Caco-2 (cell line): ENCODE measurements at regions not wholly inside any gene's neighbourhood (a gene's known extent, or its start where the extent isn't known, plus 50 kb on each side); places are given as distances from the start of the nearest gene placed in this dataset.

ENCODE experiments used
- BruUV-seq: library from RNA; stranded (reverse); fragments of 400-500 nt; replicated peaks from 2 replicates; lab custom pipeline; 2021; lab: Mats Ljungman, UMichigan
- CTCF ChIA-PET: fragments of 300-600 bp; sonication (Branson Sonifier 250); formaldehyde crosslinking; loops from one replicate; lab custom pipeline; 2022; ENCODE audit warnings: antibody characterized with exemption; lab: Charles Lee
- POLR2A ChIA-PET: fragments of 300-600 bp; sonication (Branson Sonifier 250); formaldehyde crosslinking; loops from one replicate; lab custom pipeline; 2022; ENCODE audit warnings: antibody characterized with exemption; lab: Charles Lee
- DNase-seq, 2 experiments: peaks; one replicate each; pipeline versions ENCODE4 v3.0.0 to v3.0.0-alpha.2; 2020 to 2022
- H3K27me3 ChIP-seq: replicated peaks from 2 replicates; pipeline ENCODE4 v1.6.0; 2011; ENCODE audit warnings: low read length; ENCODE audit not compliant: control insufficient read depth, insufficient read depth
- H3K36me3 ChIP-seq: 2 replicates; pipeline ENCODE4 v1.5.1; 2011; ENCODE audit warnings: low read length; ENCODE audit not compliant: control insufficient read depth, insufficient read depth
- H3K4me1 ChIP-seq: fragments of 250-450 bp; sonication (Bioruptor Pico); 2 replicates; pipeline ENCODE4 v1.5.1; 2020; ENCODE audit warnings: mild to moderate bottlenecking
- H3K4me3 ChIP-seq: 2 replicates; pipeline ENCODE4 v1.5.1; 2011; ENCODE audit warnings: low read depth, mild to moderate bottlenecking, control low read depth, low read length
- H3K9me3 ChIP-seq: fragments of 250-450 bp; sonication (Bioruptor Pico); 2 replicates; pipeline ENCODE4 v1.5.1; 2020; ENCODE audit warnings: mild to moderate bottlenecking, moderate library complexity
- H3K27ac Mint-ChIP-seq: one replicate; pipeline ENCODE4 v1.8.0; 2022; ENCODE audit warnings: mixed read lengths; ENCODE audit not compliant: unreplicated experiment
- H3K27me3 Mint-ChIP-seq: one replicate; pipeline ENCODE4 v1.8.0; 2022; ENCODE audit warnings: mixed read lengths; ENCODE audit not compliant: insufficient read depth, unreplicated experiment
- H3K36me3 Mint-ChIP-seq: one replicate; pipeline ENCODE4 v1.8.0; 2022; ENCODE audit warnings: mild to moderate bottlenecking, mixed read lengths; ENCODE audit not compliant: insufficient read depth, unreplicated experiment
- H3K4me1 Mint-ChIP-seq: one replicate; pipeline ENCODE4 v1.8.0; 2022; ENCODE audit warnings: low read depth, mixed read lengths; ENCODE audit not compliant: unreplicated experiment
- H3K4me3 Mint-ChIP-seq: one replicate; pipeline ENCODE4 v1.8.0; 2022; ENCODE audit warnings: mild to moderate bottlenecking, moderate library complexity, mixed read lengths; ENCODE audit not compliant: unreplicated experiment
- H3K9me3 Mint-ChIP-seq: one replicate; pipeline ENCODE4 v1.8.0; 2022; ENCODE audit warnings: mixed read lengths; ENCODE audit not compliant: unreplicated experiment
- intact Hi-C: fragments of 100-400 bp; cut with micrococcal nuclease; formaldehyde crosslinking; loops from one replicate; pipeline ENCODE4 v1.10.0; 2022; ENCODE audit not compliant: unreplicated experiment
- TF ChIP-seq, protein P1 (sequence below), 2 experiments: fragments of 200-600 bp in 1 of 2; IDR thresholded peaks; 1 replicate in 1 of 2; 2 replicates in 1 of 2; pipeline versions ENCODE4 v1.5.1 to v1.8.0; 2011 to 2022; ENCODE audit warnings: antibody characterized with exemption in 1 of 2, control low read depth in 1 of 2, inconsistent platforms in 1 of 2, low read depth in 1 of 2, low read length in 1 of 2, mild to moderate bottlenecking in 1 of 2, moderate library complexity in 1 of 2; ENCODE audit not compliant: insufficient read depth in 1 of 2, severe bottlenecking in 1 of 2, unreplicated experiment in 1 of 2

DNA sequence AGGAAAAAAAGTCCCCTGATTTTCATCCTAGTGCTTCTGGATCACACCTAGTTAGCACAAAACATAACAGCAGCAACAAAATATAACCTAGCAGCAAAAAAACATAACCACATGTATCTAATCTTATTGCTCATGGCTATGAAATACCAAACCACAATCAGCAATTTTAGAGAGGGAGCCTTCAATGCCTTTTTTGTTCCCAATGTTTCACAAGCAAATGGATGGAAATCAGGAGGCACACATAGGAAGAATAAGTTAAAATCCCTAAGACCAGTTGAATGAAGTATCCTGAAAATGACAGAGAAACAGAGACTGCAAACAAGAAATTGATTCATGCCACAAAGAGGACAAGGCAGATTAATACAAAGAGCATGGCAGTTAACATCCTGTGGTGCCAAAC is 361.6 kb downstream of the GPM6A start:
- H3K4me1 ChIP-seq = peaks cover 18% of the 10 kb centered on the region
- Mint-ChIP-seq H3K4me1 (peaks cover 11% of the 10 kb centered on the region), H3K9me3 (peaks cover 34% of the 10 kb centered on the region), H3K36me3 (no peaks in the 10 kb centered on the region), H3K27me3 (no peaks in the 10 kb centered on the region), H3K27ac (no peak overlapping the region), H3K4me3 (no peak overlapping the region)
- no peaks in the 10 kb centered on the region for H3K36me3 ChIP-seq
- DNase-seq = no peak
- H3K9me3 ChIP-seq = no peaks in the 10 kb centered on the region
- no peak overlapping the region for H3K4me3 ChIP-seq
- intact Hi-C loops = no loop called here
- POLR2A ChIA-PET = no interaction called here
- no peaks in the 10 kb centered on the region for H3K27me3 ChIP-seq
- CTCF ChIA-PET = no interaction called here
- TF ChIP-seq, protein P1, sequence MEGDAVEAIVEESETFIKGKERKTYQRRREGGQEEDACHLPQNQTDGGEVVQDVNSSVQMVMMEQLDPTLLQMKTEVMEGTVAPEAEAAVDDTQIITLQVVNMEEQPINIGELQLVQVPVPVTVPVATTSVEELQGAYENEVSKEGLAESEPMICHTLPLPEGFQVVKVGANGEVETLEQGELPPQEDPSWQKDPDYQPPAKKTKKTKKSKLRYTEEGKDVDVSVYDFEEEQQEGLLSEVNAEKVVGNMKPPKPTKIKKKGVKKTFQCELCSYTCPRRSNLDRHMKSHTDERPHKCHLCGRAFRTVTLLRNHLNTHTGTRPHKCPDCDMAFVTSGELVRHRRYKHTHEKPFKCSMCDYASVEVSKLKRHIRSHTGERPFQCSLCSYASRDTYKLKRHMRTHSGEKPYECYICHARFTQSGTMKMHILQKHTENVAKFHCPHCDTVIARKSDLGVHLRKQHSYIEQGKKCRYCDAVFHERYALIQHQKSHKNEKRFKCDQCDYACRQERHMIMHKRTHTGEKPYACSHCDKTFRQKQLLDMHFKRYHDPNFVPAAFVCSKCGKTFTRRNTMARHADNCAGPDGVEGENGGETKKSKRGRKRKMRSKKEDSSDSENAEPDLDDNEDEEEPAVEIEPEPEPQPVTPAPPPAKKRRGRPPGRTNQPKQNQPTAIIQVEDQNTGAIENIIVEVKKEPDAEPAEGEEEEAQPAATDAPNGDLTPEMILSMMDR (IDR thresholded peaks at IDR 0.05; ENCODE audit: insufficient read depth in 1 of 2, low read depth in 1 of 2, low read length in 1 of 2, severe bottlenecking in 1 of 2, unreplicated experiment in 1 of 2) = no peak
- BruUV-seq = no TSS peak

DNA sequence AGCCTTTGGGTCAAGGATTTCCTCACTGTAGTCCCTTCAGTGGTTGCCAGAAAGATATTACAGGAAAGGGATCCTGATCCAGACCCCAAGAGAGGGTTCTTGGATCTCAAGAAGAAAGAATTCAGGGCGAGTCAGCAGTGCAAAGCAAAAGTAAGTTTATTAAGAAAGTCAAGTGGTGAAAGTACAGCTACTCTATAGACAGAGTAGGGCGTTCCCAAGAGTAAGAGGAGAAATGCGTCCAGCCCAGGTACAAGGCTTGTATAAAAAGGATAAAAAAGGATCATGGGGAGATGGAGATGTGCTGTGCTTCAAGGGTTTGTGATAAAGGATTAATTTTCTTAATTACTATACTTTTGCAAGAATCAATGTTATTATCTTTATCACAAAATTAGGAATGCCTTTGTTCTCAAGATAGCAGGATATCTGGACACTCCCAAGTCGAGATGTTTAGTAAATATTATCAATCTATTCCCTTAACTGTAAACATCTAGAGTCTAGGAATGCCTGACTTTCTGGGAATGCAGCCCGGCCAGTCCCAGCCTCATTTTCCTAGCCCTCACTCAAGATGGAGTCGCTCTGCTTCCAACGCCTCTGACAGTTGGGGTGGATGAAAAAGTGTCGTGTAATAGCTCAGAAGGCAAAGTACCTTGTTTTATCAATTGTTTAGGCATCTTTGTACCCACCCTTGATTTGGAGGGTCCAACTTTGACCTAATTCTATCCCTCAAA is 360.7 kb downstream of the GPM6A start:
- Mint-ChIP-seq H3K36me3 (no peaks in the 10 kb centered on the region), H3K4me3 (peak overlapping the region; percentile 10), H3K27ac (peak overlapping the region; percentile 78), H3K9me3 (peaks cover 34% of the 10 kb centered on the region), H3K4me1 (peaks cover 11% of the 10 kb centered on the region), H3K27me3 (no peaks in the 10 kb centered on the region)
- Histone ChIP-seq H3K9me3 (no peaks in the 10 kb centered on the region), H3K36me3 (no peaks in the 10 kb centered on the region), H3K4me1 (peaks cover 18% of the 10 kb centered on the region), H3K4me3 (no peak overlapping the region), H3K27me3 (no peaks in the 10 kb centered on the region)
- ChIA-PET POLR2A (no interaction called here), CTCF (no interaction called here)
- peak in 1 of 2 experiments; percentile 11 for DNase-seq
- intact Hi-C loops = no loop called here
- no TSS peak for BruUV-seq
- TF ChIP-seq, protein P1 (IDR thresholded peaks at IDR 0.05; ENCODE audit: insufficient read depth in 1 of 2, low read depth in 1 of 2, low read length in 1 of 2, severe bottlenecking in 1 of 2, unreplicated experiment in 1 of 2) = no peak

DNA sequence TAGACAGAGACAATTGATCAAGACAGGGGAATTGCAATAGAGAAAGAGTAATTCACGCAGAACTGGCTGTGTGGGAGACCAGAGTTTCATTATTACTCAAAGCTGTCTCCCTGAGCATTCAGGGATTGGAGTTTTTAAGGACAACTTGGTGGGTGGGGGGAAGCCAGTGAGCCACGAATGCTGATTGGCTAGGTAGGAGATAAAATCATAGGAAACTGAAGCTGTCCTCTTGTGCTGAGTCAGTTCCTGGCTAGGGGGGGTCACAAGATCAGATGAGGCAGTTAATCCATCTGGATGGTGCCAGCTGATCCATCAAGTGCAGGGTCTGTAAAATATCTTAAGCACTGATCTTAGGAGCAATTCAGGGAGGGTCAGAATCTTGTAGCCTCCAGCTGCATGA is 358.6 kb downstream of the GPM6A start:
- ChIA-PET CTCF (no interaction called here), POLR2A (no interaction called here)
- H3K27me3 ChIP-seq = no peaks in the 10 kb centered on the region
- no peak overlapping the region for H3K4me3 Mint-ChIP-seq
- no peaks in the 10 kb centered on the region for H3K27me3 Mint-ChIP-seq
- no peaks in the 10 kb centered on the region for H3K36me3 ChIP-seq
- H3K4me1 ChIP-seq = peaks cover 18% of the 10 kb centered on the region
- intact Hi-C loops = no loop called here
- H3K9me3 ChIP-seq = no peaks in the 10 kb centered on the region
- H3K36me3 Mint-ChIP-seq = no peaks in the 10 kb centered on the region
- no peak overlapping the region for H3K4me3 ChIP-seq
- H3K9me3 Mint-ChIP-seq = peaks cover 34% of the 10 kb centered on the region
- peaks cover 11% of the 10 kb centered on the region for H3K4me1 Mint-ChIP-seq
- BruUV-seq = no TSS peak
- TF ChIP-seq, protein P1 (IDR thresholded peaks at IDR 0.05; ENCODE audit: insufficient read depth in 1 of 2, low read depth in 1 of 2, low read length in 1 of 2, severe bottlenecking in 1 of 2, unreplicated experiment in 1 of 2) = no peak
- DNase-seq = no peak
- H3K27ac Mint-ChIP-seq = no peak overlapping the region
